OCI-LY7 (cell line): ENCODE measurements at regions not wholly inside any gene's neighbourhood (a gene's known extent, or its start where the extent isn't known, plus 50 kb on each side); places are given as distances from the start of the nearest gene placed in this dataset.

Experiments used
- BruUV-seq: library from RNA; stranded (reverse); fragments of 400-500 nt; replicated peaks from 2 replicates; lab custom pipeline; 2021; lab: Mats Ljungman, UMichigan
- CTCF ChIA-PET: fragments of 300-600 bp; sonication (Branson Sonifier 250); formaldehyde crosslinking; loops from one replicate; lab custom pipeline; 2022; ENCODE audit warnings: antibody characterized with exemption; ENCODE audit not compliant: unreplicated experiment; lab: Charles Lee
- POLR2A ChIA-PET: fragments of 300-600 bp; sonication (Branson Sonifier 250); formaldehyde crosslinking; loops from one replicate; lab custom pipeline; 2022; ENCODE audit warnings: antibody characterized with exemption; lab: Charles Lee
- DNase-seq: peaks from one replicate; pipeline ENCODE4 v3.0.0-alpha.2; 2015; ENCODE audit warnings: low spot score
- H2AFZ ChIP-seq: fragments of 200-600 bp; sonication (generic), shearing (Covaris generic); 2 replicates; pipeline ENCODE4 v1.6.1; 2014; ENCODE audit warnings: mild to moderate bottlenecking, antibody characterized with exemption, low read length, moderate library complexity
- H3K27ac ChIP-seq: fragments of 200-600 bp; sonication (generic); 2 replicates; pipeline ENCODE4 v1.5.1; 2014; ENCODE audit warnings: mixed run types, low read depth, mild to moderate bottlenecking, moderate library complexity, low read length, inconsistent platforms; ENCODE audit not compliant: poor library complexity, severe bottlenecking
- H3K36me3 ChIP-seq: fragments of 200-600 bp; sonication (generic); 2 replicates; pipeline ENCODE4 v1.6.1; 2014; ENCODE audit warnings: mild to moderate bottlenecking, antibody characterized with exemption, low read length, moderate library complexity, mixed read lengths; ENCODE audit not compliant: insufficient read depth
- H3K4me1 ChIP-seq: fragments of 200-600 bp; sonication (generic); 2 replicates; pipeline ENCODE4 v1.5.1; 2014; ENCODE audit warnings: mild to moderate bottlenecking, low read length; ENCODE audit not compliant: insufficient read depth, poor library complexity, severe bottlenecking
- H3K4me2 ChIP-seq: fragments of 200-600 bp; sonication (generic); 2 replicates; pipeline ENCODE4 v1.6.1; 2014; ENCODE audit warnings: mild to moderate bottlenecking, low read length
- H3K4me3 ChIP-seq: fragments of 200-600 bp; sonication (generic); 2 replicates; pipeline ENCODE4 v1.5.1; 2014; ENCODE audit warnings: mild to moderate bottlenecking, low read depth, low read length; ENCODE audit not compliant: poor library complexity, severe bottlenecking
- H3K79me2 ChIP-seq: fragments of 200-600 bp; sonication (generic); 2 replicates; pipeline ENCODE4 v1.6.1; 2016; ENCODE audit warnings: low read depth, mild to moderate bottlenecking, low read length, moderate library complexity, mixed read lengths; ENCODE audit not compliant: insufficient read depth
- H3K9me2 ChIP-seq: fragments of 200-600 bp; sonication (generic); 2 replicates; pipeline ENCODE4 v1.6.1; 2016; ENCODE audit warnings: mild to moderate bottlenecking, low read length, mixed read lengths; ENCODE audit not compliant: insufficient read depth
- H3K9me3 ChIP-seq: fragments of 200-600 bp; sonication (generic); 2 replicates; pipeline ENCODE4 v1.6.1; 2014; ENCODE audit warnings: mild to moderate bottlenecking, mixed run types, low read length, mixed read lengths
- H4K20me1 ChIP-seq: fragments of 200-600 bp; sonication (generic); 2 replicates; pipeline ENCODE4 v1.6.1; 2014; ENCODE audit warnings: mild to moderate bottlenecking, antibody characterized with exemption, low read length, moderate library complexity, mixed read lengths; ENCODE audit not compliant: insufficient read depth
- EZH2phosphoT487 ChIP-seq: fragments of 200-600 bp; sonication (generic); IDR thresholded peaks from 2 replicates; pipeline ENCODE4 v1.6.1; 2018; ENCODE audit warnings: low read depth, borderline replicate concordance, mild to moderate bottlenecking, mixed run types, antibody characterized with exemption, low read length, moderate library complexity, mixed read lengths
- intact Hi-C: fragments of 100-400 bp; cut with micrococcal nuclease; formaldehyde crosslinking; loops from one replicate; pipeline ENCODE4 v1.10.0; 2022; ENCODE audit not compliant: unreplicated experiment
- TF ChIP-seq, protein P1 (sequence below): fragments of 200-600 bp; sonication (generic); conservative IDR thresholded peaks from 2 replicates; pipeline ENCODE4 v1.5.1; 2014; ENCODE audit warnings: mild to moderate bottlenecking, antibody characterized with exemption, low read length, moderate library complexity, mixed read lengths

DNA sequence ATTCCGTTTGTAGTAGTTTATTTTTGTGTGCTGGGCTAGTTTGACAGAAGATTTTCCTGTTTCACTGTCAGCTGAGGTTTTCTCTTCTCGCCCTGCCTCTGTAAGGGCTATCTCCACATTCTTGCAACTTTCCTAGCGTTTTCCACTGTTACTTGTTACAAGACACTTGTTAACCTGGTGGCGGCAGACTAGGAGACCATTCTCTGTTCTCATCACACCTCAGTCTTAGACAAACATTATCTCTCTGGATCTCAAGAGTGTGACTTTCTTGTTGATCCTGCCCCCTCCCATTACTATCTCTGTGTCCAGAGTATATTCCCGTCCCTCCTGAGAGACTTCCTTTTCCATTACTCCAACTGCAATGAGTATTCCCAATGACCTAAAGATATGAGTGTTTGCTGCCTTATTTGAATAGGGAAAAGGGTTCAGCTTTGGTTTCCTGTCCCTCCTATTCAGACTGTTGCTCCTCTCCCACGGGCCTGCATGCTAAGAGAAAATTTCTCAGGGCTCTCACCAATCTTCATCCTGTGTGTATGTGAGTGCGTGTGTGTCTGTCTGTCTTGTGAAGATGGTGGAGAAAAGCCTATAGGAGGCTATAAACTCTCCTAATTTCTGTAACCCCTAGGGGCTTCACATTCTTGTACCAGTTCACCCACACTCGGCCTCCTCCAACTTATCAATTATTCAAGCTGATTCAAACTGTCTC lies 722.4 kb upstream of the POT1 start:
- DNase-seq, result no peak
- BruUV-seq, result no TSS peak
- CTCF ChIA-PET, result no interaction called here

DNA sequence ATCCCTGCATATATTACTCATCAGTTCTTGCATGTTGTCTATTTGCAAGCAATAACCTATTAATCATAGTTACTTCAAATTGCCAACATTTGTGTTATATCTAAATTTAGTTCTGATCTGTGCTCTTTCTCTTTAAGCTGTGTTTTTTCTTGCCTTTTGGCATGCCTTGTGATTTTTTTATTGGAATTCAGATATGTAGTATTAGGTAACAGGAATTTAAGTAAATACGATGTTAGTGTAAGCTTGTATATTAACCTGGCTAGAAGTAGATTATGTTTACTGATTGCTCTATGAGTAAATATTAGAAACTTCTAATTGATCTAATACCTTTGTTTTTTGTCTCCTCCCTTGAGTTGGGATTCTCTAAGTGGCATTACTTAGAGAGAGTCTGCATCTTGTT lies 718.9 kb upstream of the POT1 start:
- TF ChIP-seq EZH2phosphoT487, result no peak
- TF ChIP-seq, protein P1, sequence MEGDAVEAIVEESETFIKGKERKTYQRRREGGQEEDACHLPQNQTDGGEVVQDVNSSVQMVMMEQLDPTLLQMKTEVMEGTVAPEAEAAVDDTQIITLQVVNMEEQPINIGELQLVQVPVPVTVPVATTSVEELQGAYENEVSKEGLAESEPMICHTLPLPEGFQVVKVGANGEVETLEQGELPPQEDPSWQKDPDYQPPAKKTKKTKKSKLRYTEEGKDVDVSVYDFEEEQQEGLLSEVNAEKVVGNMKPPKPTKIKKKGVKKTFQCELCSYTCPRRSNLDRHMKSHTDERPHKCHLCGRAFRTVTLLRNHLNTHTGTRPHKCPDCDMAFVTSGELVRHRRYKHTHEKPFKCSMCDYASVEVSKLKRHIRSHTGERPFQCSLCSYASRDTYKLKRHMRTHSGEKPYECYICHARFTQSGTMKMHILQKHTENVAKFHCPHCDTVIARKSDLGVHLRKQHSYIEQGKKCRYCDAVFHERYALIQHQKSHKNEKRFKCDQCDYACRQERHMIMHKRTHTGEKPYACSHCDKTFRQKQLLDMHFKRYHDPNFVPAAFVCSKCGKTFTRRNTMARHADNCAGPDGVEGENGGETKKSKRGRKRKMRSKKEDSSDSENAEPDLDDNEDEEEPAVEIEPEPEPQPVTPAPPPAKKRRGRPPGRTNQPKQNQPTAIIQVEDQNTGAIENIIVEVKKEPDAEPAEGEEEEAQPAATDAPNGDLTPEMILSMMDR, result no peak
- no peak overlapping the region for H3K4me3 ChIP-seq
- ChIA-PET POLR2A (no interaction called here), CTCF (no interaction called here)
- H3K36me3 ChIP-seq, result no peaks in the 10 kb centered on the region
- H3K79me2 ChIP-seq, result no peaks in the 10 kb centered on the region
- H3K27ac ChIP-seq, result no peak overlapping the region
- H3K9me2 ChIP-seq, result no peaks in the 10 kb centered on the region
- H3K9me3 ChIP-seq, result no peaks in the 10 kb centered on the region
- no peaks in the 10 kb centered on the region for H3K4me1 ChIP-seq
- no peaks in the 10 kb centered on the region for H4K20me1 ChIP-seq
- intact Hi-C loops, result no loop called here
- DNase-seq, result no peak
- H3K4me2 ChIP-seq, result no peak overlapping the region
- no peak overlapping the region for H2AFZ ChIP-seq
- no TSS peak for BruUV-seq

More for the DNA sequence above, 722.4 kb upstream of the POT1 start:
- no peak overlapping the region for H3K4me3 ChIP-seq
- no peak overlapping the region for H2AFZ ChIP-seq
- no peak overlapping the region for H3K27ac ChIP-seq
- no peaks in the 10 kb centered on the region for H3K79me2 ChIP-seq
- no peaks in the 10 kb centered on the region for H3K4me1 ChIP-seq
- POLR2A ChIA-PET, result no interaction called here
- no peak overlapping the region for H3K4me2 ChIP-seq
- H3K9me3 ChIP-seq, result no peaks in the 10 kb centered on the region
- no peaks in the 10 kb centered on the region for H3K9me2 ChIP-seq
- intact Hi-C loops, result no loop called here
- no peaks in the 10 kb centered on the region for H3K36me3 ChIP-seq
- TF ChIP-seq, protein P1, result no peak
- TF ChIP-seq EZH2phosphoT487, result no peak
- H4K20me1 ChIP-seq, result no peaks in the 10 kb centered on the region

DNA sequence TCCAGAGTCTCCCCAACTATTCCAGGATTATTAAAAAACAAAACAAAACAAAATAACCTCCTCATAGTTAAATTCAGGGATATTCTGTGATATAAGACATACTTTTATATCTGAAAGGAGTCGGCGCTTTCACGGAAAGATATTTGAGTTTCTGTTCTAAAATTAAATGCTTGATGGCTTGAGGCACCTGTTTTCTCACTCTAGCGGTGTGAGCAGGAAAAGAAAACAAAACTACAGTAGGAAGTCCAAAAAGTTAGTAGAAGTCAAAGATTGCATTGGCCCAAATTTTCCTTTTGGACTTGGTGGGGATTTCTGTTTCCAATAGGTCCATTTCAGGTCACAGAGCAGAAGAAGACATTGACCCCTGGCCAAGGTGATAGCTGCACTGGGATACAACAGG lies 716.1 kb upstream of the POT1 start:
- POLR2A ChIA-PET, result interaction anchor here (0.6 kb wide), 1 partner anchor 294 kb away, joined by 4 read pairs; no protein-coding TSS in a partner anchor
- Histone ChIP-seq H3K79me2 (no peaks in the 10 kb centered on the region), H3K36me3 (no peaks in the 10 kb centered on the region), H3K4me3 (no peak overlapping the region), H3K9me2 (no peaks in the 10 kb centered on the region), H3K4me1 (no peaks in the 10 kb centered on the region), H4K20me1 (no peaks in the 10 kb centered on the region), H3K27ac (no peak overlapping the region), H3K4me2 (no peak overlapping the region), H2AFZ (no peak overlapping the region), H3K9me3 (no peaks in the 10 kb centered on the region)
- DNase-seq, result no peak
- TF ChIP-seq, protein P1, result no peak
- no peak for TF ChIP-seq EZH2phosphoT487
- intact Hi-C loops, result no loop called here
- BruUV-seq, result no TSS peak
- CTCF ChIA-PET, result no interaction called here
